CD4-positive, alpha-beta memory T cell (primary cell): ENCODE measurements at regions not wholly inside any gene's neighbourhood (a gene's known extent, or its start where the extent isn't known, plus 50 kb on each side); places are given as distances from the start of the nearest gene placed in this dataset.

Experiments used
- CTCF ChIA-PET: fragments of 350-600 bp; sonication (Branson Sonifier 250); formaldehyde crosslinking; loops from one replicate; lab custom pipeline; 2021; ENCODE audit warnings: inconsistent platforms; ENCODE audit not compliant: partially characterized antibody; lab: Charles Lee
- POLR2A ChIA-PET: fragments of 350-600 bp; sonication (Branson Sonifier 250); formaldehyde crosslinking; loops from one replicate; lab custom pipeline; 2021; ENCODE audit not compliant: partially characterized antibody; lab: Charles Lee
- DNase-seq, 5 donors: peaks; one replicate each; pipeline versions ENCODE4 v3.0.0 to v3.0.0-alpha.2; 2020 to 2022; ENCODE audit warnings: mixed read lengths in 1 of 5
- H3K27ac ChIP-seq: one replicate; pipeline ENCODE4 v1.7.0; 2013; ENCODE audit warnings: low read depth, low read length
- H3K27me3 ChIP-seq: 2 replicates; pipeline ENCODE4 v1.7.0; 2013; ENCODE audit warnings: mild to moderate bottlenecking, low read length, moderate library complexity; ENCODE audit not compliant: insufficient read depth
- H3K36me3 ChIP-seq: 2 replicates; pipeline ENCODE4 v1.7.0; 2013; ENCODE audit warnings: mild to moderate bottlenecking, low read length, moderate library complexity; ENCODE audit not compliant: insufficient read depth
- H3K4me1 ChIP-seq: 2 replicates; pipeline ENCODE4 v1.7.0; 2013; ENCODE audit warnings: mild to moderate bottlenecking, low read length, moderate library complexity; ENCODE audit not compliant: insufficient read depth
- H3K4me3 ChIP-seq, 2 donors: one replicate each; pipeline ENCODE4 v1.7.0; 2013; ENCODE audit warnings: low read length in 2 of 2, mild to moderate bottlenecking in 1 of 2
- H3K9me3 ChIP-seq, 2 donors: one replicate each; pipeline ENCODE4 v1.7.0; 2013; ENCODE audit warnings: low read length in 2 of 2, control low read depth in 1 of 2; ENCODE audit not compliant: control insufficient read depth in 1 of 2
- H3K27ac Mint-ChIP-seq, 7 donors: one replicate each; pipeline ENCODE4 v1.8.0; 2020 to 2021; ENCODE audit warnings: mixed read lengths in 7 of 7, mild to moderate bottlenecking in 6 of 7, inconsistent platforms in 3 of 7, moderate library complexity in 3 of 7
- H3K27me3 Mint-ChIP-seq, 2 donors: one replicate each; pipeline ENCODE4 v1.8.0; 2020 to 2021; ENCODE audit warnings: mixed read lengths in 2 of 2
- H3K36me3 Mint-ChIP-seq, 2 donors: one replicate each; pipeline ENCODE4 v1.8.0; 2020 to 2021; ENCODE audit warnings: mixed read lengths in 2 of 2, inconsistent platforms in 1 of 2, mild to moderate bottlenecking in 1 of 2
- H3K4me1 Mint-ChIP-seq, 4 donors: one replicate each; pipeline ENCODE4 v1.8.0; 2020 to 2021; ENCODE audit warnings: mixed read lengths in 4 of 4, mild to moderate bottlenecking in 1 of 4
- H3K4me3 Mint-ChIP-seq, 8 donors: one replicate each; pipeline ENCODE4 v1.8.0; 2020 to 2021; ENCODE audit warnings: mixed read lengths in 8 of 8, mild to moderate bottlenecking in 7 of 8, moderate library complexity in 6 of 8, inconsistent platforms in 3 of 8
- H3K9me3 Mint-ChIP-seq, 8 donors: one replicate each; pipeline ENCODE4 v1.8.0; 2020 to 2021; ENCODE audit warnings: mixed read lengths in 8 of 8, mild to moderate bottlenecking in 5 of 8, inconsistent platforms in 3 of 8, moderate library complexity in 1 of 8
- intact Hi-C: fragments of 100-400 bp; cut with micrococcal nuclease; formaldehyde crosslinking; loops from one replicate; pipeline ENCODE4 v1.15.1; 2023

GRCh38 chr6:85125526-85125925 lies 324.4 kb upstream of the NT5E start:
- no peaks in the 10 kb centered on the region for H3K9me3 ChIP-seq
- no peak overlapping the region for H3K4me3 ChIP-seq
- no peaks in the 10 kb centered on the region for H3K4me1 ChIP-seq
- no peaks in the 10 kb centered on the region for H3K27me3 ChIP-seq
- no peak for DNase-seq
- no peak overlapping the region for H3K4me3 Mint-ChIP-seq
- no peak overlapping the region for H3K27ac ChIP-seq
- no peaks in the 10 kb centered on the region for H3K36me3 Mint-ChIP-seq
- H3K27ac Mint-ChIP-seq: no peak overlapping the region
- H3K36me3 ChIP-seq: no peaks in the 10 kb centered on the region
- intact Hi-C loops: no loop called here
- H3K9me3 Mint-ChIP-seq: peaks cover 0 to 4% (median 0%) of the 10 kb centered on the region in 8 donors
- ChIA-PET CTCF (interaction anchor here (0.7 kb wide), 1 partner anchor 9 kb away, joined by 3 read pairs; no protein-coding TSS in a partner anchor), POLR2A (no interaction called here)
- H3K27me3 Mint-ChIP-seq: no peaks in the 10 kb centered on the region
- H3K4me1 Mint-ChIP-seq: no peaks in the 10 kb centered on the region

- Histone ChIP-seq H3K36me3 (no peaks in the 10 kb centered on the region), H3K4me1 (no peaks in the 10 kb centered on the region), H3K27me3 (no peaks in the 10 kb centered on the region), H3K4me3 (no peak overlapping the region), H3K9me3 (no peaks in the 10 kb centered on the region), H3K27ac (no peak overlapping the region)
- no peak for DNase-seq
- Mint-ChIP-seq H3K4me1 (no peaks in the 10 kb centered on the region), H3K4me3 (no peak overlapping the region), H3K27ac (no peak overlapping the region), H3K27me3 (no peaks in the 10 kb centered on the region), H3K9me3 (peaks cover 0 to 4% (median 0%) of the 10 kb centered on the region in 8 donors), H3K36me3 (no peaks in the 10 kb centered on the region)
- intact Hi-C loops: no loop called here
- ChIA-PET POLR2A (no interaction called here), CTCF (no interaction called here)
Measured at GRCh38 chr6:85124472-85125354, 325.2 kb upstream of the NT5E start.

DNA sequence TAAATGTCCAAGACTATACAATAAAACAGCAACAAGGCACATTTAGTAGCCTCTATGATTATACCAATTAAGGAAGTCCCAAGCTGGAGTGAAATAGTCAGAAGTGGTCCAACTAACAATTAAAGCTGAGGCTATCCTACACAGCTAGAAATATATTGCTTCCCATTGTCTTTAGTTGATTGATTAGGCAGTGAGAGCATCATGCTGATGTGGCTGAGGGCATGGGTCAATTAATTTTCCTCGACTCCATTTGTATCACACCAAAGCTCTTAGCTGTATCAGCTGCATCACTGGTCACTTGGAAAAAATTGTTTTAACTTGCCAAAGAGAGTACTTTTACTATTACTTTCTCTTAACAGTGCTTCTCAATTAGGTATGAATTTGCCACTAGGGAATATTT lies 328.7 kb upstream of the NT5E start:
- DNase-seq: no peak
- H3K9me3 ChIP-seq: no peaks in the 10 kb centered on the region
- H3K4me3 Mint-ChIP-seq: no peak overlapping the region
- CTCF ChIA-PET: no interaction called here
- H3K27ac ChIP-seq: no peak overlapping the region
- no peaks in the 10 kb centered on the region for H3K36me3 ChIP-seq
- H3K4me3 ChIP-seq: no peak overlapping the region
- no peaks in the 10 kb centered on the region for H3K27me3 Mint-ChIP-seq
- H3K27ac Mint-ChIP-seq: no peak overlapping the region
- intact Hi-C loops: no loop called here
- H3K4me1 ChIP-seq: no peaks in the 10 kb centered on the region
- no peaks in the 10 kb centered on the region for H3K4me1 Mint-ChIP-seq
- POLR2A ChIA-PET: no interaction called here
- peaks cover 0 to 4% (median 2%) of the 10 kb centered on the region in 8 donors for H3K9me3 Mint-ChIP-seq
- H3K27me3 ChIP-seq: no peaks in the 10 kb centered on the region
- H3K36me3 Mint-ChIP-seq: no peaks in the 10 kb centered on the region

- CTCF ChIA-PET: no interaction called here
- POLR2A ChIA-PET: no interaction called here
- Mint-ChIP-seq H3K4me1 (no peaks in the 10 kb centered on the region), H3K9me3 (peaks cover 0 to 4% (median 2%) of the 10 kb centered on the region in 8 donors), H3K4me3 (no peak overlapping the region), H3K27me3 (no peaks in the 10 kb centered on the region), H3K36me3 (no peaks in the 10 kb centered on the region), H3K27ac (no peak overlapping the region)
- Histone ChIP-seq H3K27ac (no peak overlapping the region), H3K4me1 (no peaks in the 10 kb centered on the region), H3K4me3 (no peak overlapping the region), H3K9me3 (no peaks in the 10 kb centered on the region), H3K27me3 (no peaks in the 10 kb centered on the region), H3K36me3 (no peaks in the 10 kb centered on the region)
- DNase-seq: no peak
- intact Hi-C loops: no loop called here
Measured at GRCh38 chr6:85118652-85119235, 331.1 kb upstream of the NT5E start.

DNA sequence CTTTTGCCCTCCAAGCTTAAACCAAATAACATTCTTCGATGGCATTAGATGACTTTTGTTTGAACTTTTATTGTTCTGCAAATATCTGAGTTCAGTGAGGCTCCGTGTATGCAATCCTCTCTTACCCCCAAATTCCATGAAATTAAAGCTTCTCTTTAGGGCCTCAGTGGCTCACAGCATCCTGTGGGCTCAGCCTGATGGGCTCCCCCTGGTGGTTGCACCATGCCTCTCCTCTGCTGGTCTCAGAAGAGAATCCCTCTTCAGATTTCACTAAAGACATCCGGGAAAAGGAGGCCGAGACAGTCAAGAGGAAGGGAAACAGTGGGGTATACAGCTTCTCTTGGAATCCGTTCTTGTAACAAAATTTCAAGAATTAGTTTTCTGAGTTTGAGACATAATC lies 331.6 kb upstream of the NT5E start:
- intact Hi-C loops: no loop called here
- Histone ChIP-seq H3K27ac (no peak overlapping the region), H3K36me3 (no peaks in the 10 kb centered on the region), H3K4me3 (no peak overlapping the region), H3K4me1 (no peaks in the 10 kb centered on the region), H3K27me3 (no peaks in the 10 kb centered on the region), H3K9me3 (no peaks in the 10 kb centered on the region)
- no peak overlapping the region for H3K4me3 Mint-ChIP-seq
- no peak for DNase-seq
- H3K27me3 Mint-ChIP-seq: no peaks in the 10 kb centered on the region
- ChIA-PET CTCF (no interaction called here), POLR2A (no interaction called here)
- H3K27ac Mint-ChIP-seq: no peak overlapping the region
- peaks cover 0 to 4% (median 2%) of the 10 kb centered on the region in 8 donors for H3K9me3 Mint-ChIP-seq
- H3K36me3 Mint-ChIP-seq: no peaks in the 10 kb centered on the region
- H3K4me1 Mint-ChIP-seq: no peaks in the 10 kb centered on the region

DNA sequence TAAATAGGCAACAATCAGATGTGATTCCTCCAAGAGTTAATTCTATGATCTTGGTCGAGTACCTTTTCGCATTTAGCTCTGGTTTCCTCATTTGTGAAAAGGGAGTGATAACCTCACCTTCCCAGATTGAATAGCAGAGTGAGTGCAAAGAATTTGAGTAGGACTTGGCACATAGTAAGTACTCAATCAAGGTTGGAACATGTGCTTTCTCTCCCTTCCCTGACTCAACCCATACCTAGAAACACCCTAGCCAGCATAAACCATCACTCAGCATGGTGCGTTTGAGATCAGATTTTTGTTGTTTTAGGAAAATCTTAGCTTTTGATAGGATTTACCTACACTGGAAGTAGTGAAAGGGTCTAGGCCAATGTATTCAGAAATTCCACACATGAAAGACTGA lies 333.4 kb upstream of the NT5E start:
- POLR2A ChIA-PET: no interaction called here
- H3K9me3 ChIP-seq: no peaks in the 10 kb centered on the region

GRCh38 chr6:85115876-85116275 lies 334.0 kb upstream of the NT5E start:
- Histone ChIP-seq H3K9me3 (no peaks in the 10 kb centered on the region), H3K27me3 (no peaks in the 10 kb centered on the region), H3K4me3 (no peak overlapping the region), H3K27ac (no peak overlapping the region), H3K4me1 (no peaks in the 10 kb centered on the region), H3K36me3 (no peaks in the 10 kb centered on the region)
- Mint-ChIP-seq H3K27ac (no peak overlapping the region), H3K27me3 (peaks cover 0 to 1% of the 10 kb centered on the region in 2 donors), H3K36me3 (no peaks in the 10 kb centered on the region), H3K4me1 (no peaks in the 10 kb centered on the region), H3K4me3 (no peak overlapping the region), H3K9me3 (peaks cover 0 to 4% (median 2%) of the 10 kb centered on the region in 8 donors)
- no peak for DNase-seq
- intact Hi-C loops: no loop called here
- ChIA-PET POLR2A (no interaction called here), CTCF (no interaction called here)

More for the DNA sequence above, 333.4 kb upstream of the NT5E start:
- H3K9me3 Mint-ChIP-seq: peaks cover 0 to 4% (median 2%) of the 10 kb centered on the region in 8 donors
- peaks cover 0 to 1% of the 10 kb centered on the region in 2 donors for H3K27me3 Mint-ChIP-seq
- Histone ChIP-seq H3K27ac (no peak overlapping the region), H3K4me1 (no peaks in the 10 kb centered on the region), H3K4me3 (no peak overlapping the region), H3K27me3 (no peaks in the 10 kb centered on the region), H3K36me3 (no peaks in the 10 kb centered on the region)
- CTCF ChIA-PET: no interaction called here
- no peaks in the 10 kb centered on the region for H3K4me1 Mint-ChIP-seq
- no peak overlapping the region for H3K4me3 Mint-ChIP-seq
- intact Hi-C loops: no loop called here
- no peak for DNase-seq
- no peaks in the 10 kb centered on the region for H3K36me3 Mint-ChIP-seq
- H3K27ac Mint-ChIP-seq: no peak overlapping the region
